ENCODE measurements at regions not wholly inside any gene's neighbourhood (a gene's known extent, or its start where the extent isn't known, plus 50 kb on each side); places are given as distances from the start of the nearest gene placed in this dataset.
"Not testable (repeated sequence)": the region's sequence is repeated elsewhere in the genome, so short reads cannot be mapped to it uniquely, and the experiment has no call there.

GRCh38 chr2:747762-748351 lies 70.7 kb upstream of the TMEM18 start:
- TF ChIP-seq, protein P1, sequence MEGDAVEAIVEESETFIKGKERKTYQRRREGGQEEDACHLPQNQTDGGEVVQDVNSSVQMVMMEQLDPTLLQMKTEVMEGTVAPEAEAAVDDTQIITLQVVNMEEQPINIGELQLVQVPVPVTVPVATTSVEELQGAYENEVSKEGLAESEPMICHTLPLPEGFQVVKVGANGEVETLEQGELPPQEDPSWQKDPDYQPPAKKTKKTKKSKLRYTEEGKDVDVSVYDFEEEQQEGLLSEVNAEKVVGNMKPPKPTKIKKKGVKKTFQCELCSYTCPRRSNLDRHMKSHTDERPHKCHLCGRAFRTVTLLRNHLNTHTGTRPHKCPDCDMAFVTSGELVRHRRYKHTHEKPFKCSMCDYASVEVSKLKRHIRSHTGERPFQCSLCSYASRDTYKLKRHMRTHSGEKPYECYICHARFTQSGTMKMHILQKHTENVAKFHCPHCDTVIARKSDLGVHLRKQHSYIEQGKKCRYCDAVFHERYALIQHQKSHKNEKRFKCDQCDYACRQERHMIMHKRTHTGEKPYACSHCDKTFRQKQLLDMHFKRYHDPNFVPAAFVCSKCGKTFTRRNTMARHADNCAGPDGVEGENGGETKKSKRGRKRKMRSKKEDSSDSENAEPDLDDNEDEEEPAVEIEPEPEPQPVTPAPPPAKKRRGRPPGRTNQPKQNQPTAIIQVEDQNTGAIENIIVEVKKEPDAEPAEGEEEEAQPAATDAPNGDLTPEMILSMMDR (IDR thresholded peaks at IDR 0.05): no peak
- DNase-seq (no peak), ATAC-seq (ENCODE audit: low read depth) (no peak)
- Mint-ChIP-seq H3K36me3 (ENCODE audit: low read depth) (no peaks in the 10 kb centered on the region), H3K4me1 (no peaks in the 10 kb centered on the region), H3K9me3 (peaks cover 3% of the 10 kb centered on the region), H3K4me3 (no peak overlapping the region), H3K27ac (no peak overlapping the region), H3K27me3 (peaks cover 31% of the 10 kb centered on the region)
- ChIA-PET CTCF (no interaction called here), POLR2A (no interaction called here)
- intact Hi-C loops (cut with micrococcal nuclease): no loop called here

GRCh38 chr2:746697-747096 lies 69.5 kb upstream of the TMEM18 start:
- ChIA-PET CTCF (no interaction called here), POLR2A (no interaction called here)
- intact Hi-C loops (cut with micrococcal nuclease): no loop called here
- H3K36me3 Mint-ChIP-seq (ENCODE audit: low read depth): no peaks in the 10 kb centered on the region
- H3K9me3 Mint-ChIP-seq: peaks cover 3% of the 10 kb centered on the region
- ATAC-seq (ENCODE audit: low read depth) (no peak), DNase-seq (no peak)
- no peak overlapping the region for H3K27ac Mint-ChIP-seq
- H3K4me1 Mint-ChIP-seq: no peaks in the 10 kb centered on the region
- peaks cover 34% of the 10 kb centered on the region for H3K27me3 Mint-ChIP-seq
- no peak overlapping the region for H3K4me3 Mint-ChIP-seq
- TF ChIP-seq, protein P1 (IDR thresholded peaks at IDR 0.05): no peak

DNA sequence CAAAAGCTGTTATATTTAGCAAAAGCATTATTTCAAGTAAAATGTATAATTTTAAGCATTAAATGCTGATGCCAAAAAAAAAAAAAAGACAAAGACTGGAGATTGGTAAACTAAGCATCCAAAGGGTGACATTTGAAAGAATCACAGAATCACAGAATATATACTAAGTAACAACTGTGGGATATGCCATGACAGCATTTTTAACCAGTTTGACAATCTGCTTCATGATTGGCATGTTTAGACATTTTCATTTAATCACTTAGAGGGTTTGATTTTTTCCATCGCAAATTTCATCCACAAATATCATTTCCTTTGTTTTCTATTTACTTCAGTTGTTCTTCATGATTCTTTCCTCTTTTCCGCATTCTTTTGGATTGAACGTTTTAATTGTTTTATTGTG lies 66.9 kb upstream of the TMEM18 start:
- ChIA-PET CTCF (no interaction called here), POLR2A (no interaction called here)
- Mint-ChIP-seq H3K27ac (no peak overlapping the region), H3K9me3 (peaks cover 3% of the 10 kb centered on the region), H3K4me1 (peaks cover 11% of the 10 kb centered on the region), H3K27me3 (peaks cover 51% of the 10 kb centered on the region), H3K36me3 (ENCODE audit: low read depth) (no peaks in the 10 kb centered on the region), H3K4me3 (no peak overlapping the region)
- TF ChIP-seq, protein P1 (IDR thresholded peaks at IDR 0.05): no peak
- no peak for DNase-seq
- no peak for ATAC-seq (ENCODE audit: low read depth)
- intact Hi-C loops (cut with micrococcal nuclease): no loop called here

GRCh38 chr2:742221-742620 lies 65.0 kb upstream of the TMEM18 start:
- TF ChIP-seq, protein P1 (IDR thresholded peaks at IDR 0.05): no peak
- peaks cover 3% of the 10 kb centered on the region for H3K9me3 Mint-ChIP-seq
- H3K4me1 Mint-ChIP-seq: peaks cover 11% of the 10 kb centered on the region
- intact Hi-C loops (cut with micrococcal nuclease): no loop called here
- H3K27ac Mint-ChIP-seq: no peak overlapping the region
- H3K36me3 Mint-ChIP-seq (ENCODE audit: low read depth): no peaks in the 10 kb centered on the region
- no peak for DNase-seq
- ChIA-PET POLR2A (no interaction called here), CTCF (no interaction called here)
- H3K4me3 Mint-ChIP-seq: no peak overlapping the region
- ATAC-seq (ENCODE audit: low read depth): no peak
- H3K27me3 Mint-ChIP-seq: peaks cover 46% of the 10 kb centered on the region

GRCh38 chr2:741195-741496 lies 63.9 kb upstream of the TMEM18 start:
- Mint-ChIP-seq H3K36me3 (ENCODE audit: low read depth) (no peaks in the 10 kb centered on the region), H3K27ac (no peak overlapping the region), H3K4me3 (no peak overlapping the region), H3K27me3 (peaks cover 43% of the 10 kb centered on the region), H3K9me3 (peaks cover 3% of the 10 kb centered on the region), H3K4me1 (peaks cover 11% of the 10 kb centered on the region)
- ATAC-seq (ENCODE audit: low read depth) (no peak), DNase-seq (no peak)
- intact Hi-C loops (cut with micrococcal nuclease): no loop called here
- CTCF ChIA-PET: no interaction called here
- POLR2A ChIA-PET: no interaction called here
- TF ChIP-seq, protein P1 (IDR thresholded peaks at IDR 0.05): no peak

DNA sequence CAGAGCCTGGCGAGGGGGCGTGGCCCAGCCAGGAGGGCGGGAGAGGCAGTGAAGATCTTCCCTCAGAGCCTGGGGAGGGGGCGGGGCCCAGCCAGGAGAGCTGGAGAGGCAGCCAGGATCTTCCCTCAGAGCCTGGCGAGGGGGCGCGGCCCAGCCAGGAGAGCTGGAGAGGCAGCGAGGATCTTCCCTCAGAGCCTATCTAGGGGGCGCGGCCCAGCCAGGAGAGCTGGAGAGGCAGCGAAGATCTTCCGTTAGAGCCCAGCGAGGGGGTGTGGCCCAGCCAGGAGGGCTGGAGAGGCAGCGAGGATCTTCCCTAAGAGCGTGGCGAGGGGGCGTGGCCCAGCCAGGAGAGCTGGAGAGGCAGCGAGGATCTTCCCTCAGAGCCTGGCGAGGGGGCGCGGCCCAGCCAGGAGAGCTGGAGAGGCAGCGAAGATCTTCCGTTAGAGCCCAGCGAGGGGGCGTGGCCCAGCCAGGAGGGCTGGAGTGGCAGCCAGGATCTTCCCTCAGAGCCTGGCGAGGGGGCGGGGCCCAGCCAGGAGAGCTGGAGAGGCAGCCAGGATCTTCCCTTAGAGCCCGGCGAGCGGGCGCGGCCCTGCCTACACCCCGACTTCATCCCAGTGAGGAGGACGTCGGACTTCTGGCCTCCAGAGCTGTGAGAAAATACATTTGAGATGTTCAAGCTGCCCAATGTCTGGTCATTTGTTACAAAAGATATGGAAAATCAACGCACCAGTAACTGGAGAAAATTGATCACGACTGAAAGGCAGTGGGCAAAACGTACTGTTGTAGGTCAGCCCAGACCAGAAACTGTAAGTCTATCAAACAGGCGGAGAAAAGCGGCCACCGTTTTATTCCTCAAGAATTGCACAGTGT lies 63.4 kb upstream of the TMEM18 start:
- H3K9me3 Mint-ChIP-seq; intact Hi-C loops (cut with micrococcal nuclease); H3K27ac Mint-ChIP-seq; H3K36me3 Mint-ChIP-seq (ENCODE audit: low read depth); CTCF ChIA-PET; ATAC-seq (ENCODE audit: low read depth); DNase-seq: not testable (repeated sequence)
- Mint-ChIP-seq H3K4me3 (peak overlapping the region; percentile 79), H3K4me1 (peaks cover 11% of the 10 kb centered on the region), H3K27me3 (peaks cover 44% of the 10 kb centered on the region)
- POLR2A ChIA-PET: interaction anchor here (0.7 kb wide), 1 partner anchor 20 kb away, joined by 3 read pairs; no protein-coding TSS in a partner anchor

DNA sequence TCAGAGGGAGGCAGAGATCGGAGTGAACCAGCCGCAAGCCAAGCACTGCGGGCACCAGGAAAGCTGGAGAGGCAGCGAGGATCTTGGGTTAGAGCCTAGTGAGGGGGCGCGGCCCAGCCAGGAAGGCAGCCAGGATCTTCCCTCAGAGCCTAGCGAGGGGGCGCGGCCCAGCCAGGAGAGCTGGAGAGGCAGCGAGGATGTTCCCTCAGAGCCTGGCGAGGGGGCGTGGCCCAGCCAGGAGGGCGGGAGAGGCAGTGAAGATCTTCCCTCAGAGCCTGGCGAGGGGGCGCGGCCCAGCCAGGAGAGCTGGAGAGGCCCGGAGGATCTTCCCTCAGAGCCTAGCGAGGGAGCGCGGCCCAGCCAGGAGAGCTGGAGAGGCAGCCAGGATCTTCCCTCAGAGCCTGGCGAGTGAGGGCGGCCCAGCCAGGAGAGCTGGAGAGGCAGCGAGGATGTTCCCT lies 62.7 kb upstream of the TMEM18 start:
- POLR2A ChIA-PET: interaction anchor here (0.7 kb wide), 1 partner anchor 21 kb away, joined by 3 read pairs; no protein-coding TSS in a partner anchor
- Mint-ChIP-seq H3K27me3 (peaks cover 41% of the 10 kb centered on the region), H3K4me3 (peak overlapping the region; percentile 79), H3K4me1 (peaks cover 11% of the 10 kb centered on the region)
- ATAC-seq (ENCODE audit: low read depth); CTCF ChIA-PET; H3K9me3 Mint-ChIP-seq; H3K36me3 Mint-ChIP-seq (ENCODE audit: low read depth); H3K27ac Mint-ChIP-seq; DNase-seq; intact Hi-C loops (cut with micrococcal nuclease): not testable (repeated sequence)

Data from activated B cell treated with CpG ODN at 0.5 μM for 24 hours (primary cell).